H1 (cell line): ENCODE measurements at regions not wholly inside any gene's neighbourhood (a gene's known extent, or its start where the extent isn't known, plus 50 kb on each side); places are given as distances from the start of the nearest gene placed in this dataset.
A peak's percentile ranks its signal among the peaks of the same experiment; 100 is the strongest.

Experiments
- TF ChIP-seq, protein P1 (sequence below), 3 experiments: IDR thresholded peaks; 1 replicate in 2 of 3; 2 replicates in 1 of 3; pipeline versions ENCODE4 v1.5.1 to v1.6.1; 2011; ENCODE audit warnings: low read length in 3 of 3, mild to moderate bottlenecking in 3 of 3, inconsistent platforms in 2 of 3, low read depth in 1 of 3, moderate library complexity in 1 of 3; ENCODE audit not compliant: insufficient read depth in 1 of 3; ENCODE audit errors: control extremely low read depth in 1 of 3

DNA sequence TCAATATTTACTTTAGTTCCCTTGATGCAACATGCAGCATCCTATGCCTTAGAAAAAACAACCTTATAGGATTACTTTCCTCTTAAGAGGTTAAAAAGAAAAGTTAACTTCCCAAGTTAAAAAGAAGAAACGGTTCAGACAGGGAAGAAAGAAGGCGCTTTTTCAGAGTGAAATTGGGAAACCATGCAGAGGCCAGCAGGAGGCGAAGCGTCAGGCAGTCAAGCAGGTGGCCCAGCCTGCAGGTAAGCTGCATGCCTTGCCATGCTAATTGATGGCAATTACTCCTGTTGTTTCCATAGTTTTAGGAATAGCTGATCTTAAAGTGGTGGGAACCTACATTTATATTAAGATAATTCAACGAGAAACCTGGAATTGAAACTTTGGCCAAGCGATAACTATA lies 302.6 kb upstream of the SP4 start (continued):
- TF ChIP-seq, protein P1, sequence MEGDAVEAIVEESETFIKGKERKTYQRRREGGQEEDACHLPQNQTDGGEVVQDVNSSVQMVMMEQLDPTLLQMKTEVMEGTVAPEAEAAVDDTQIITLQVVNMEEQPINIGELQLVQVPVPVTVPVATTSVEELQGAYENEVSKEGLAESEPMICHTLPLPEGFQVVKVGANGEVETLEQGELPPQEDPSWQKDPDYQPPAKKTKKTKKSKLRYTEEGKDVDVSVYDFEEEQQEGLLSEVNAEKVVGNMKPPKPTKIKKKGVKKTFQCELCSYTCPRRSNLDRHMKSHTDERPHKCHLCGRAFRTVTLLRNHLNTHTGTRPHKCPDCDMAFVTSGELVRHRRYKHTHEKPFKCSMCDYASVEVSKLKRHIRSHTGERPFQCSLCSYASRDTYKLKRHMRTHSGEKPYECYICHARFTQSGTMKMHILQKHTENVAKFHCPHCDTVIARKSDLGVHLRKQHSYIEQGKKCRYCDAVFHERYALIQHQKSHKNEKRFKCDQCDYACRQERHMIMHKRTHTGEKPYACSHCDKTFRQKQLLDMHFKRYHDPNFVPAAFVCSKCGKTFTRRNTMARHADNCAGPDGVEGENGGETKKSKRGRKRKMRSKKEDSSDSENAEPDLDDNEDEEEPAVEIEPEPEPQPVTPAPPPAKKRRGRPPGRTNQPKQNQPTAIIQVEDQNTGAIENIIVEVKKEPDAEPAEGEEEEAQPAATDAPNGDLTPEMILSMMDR (IDR thresholded peaks at IDR 0.05; ENCODE audit: control extremely low read depth in 1 of 3, insufficient read depth in 1 of 3, low read depth in 1 of 3, low read length in 3 of 3), result peak; percentile 35 to 44 (median 42)
